SU-DHL-6 (cell line): ENCODE measurements at regions not wholly inside any gene's neighbourhood (a gene's known extent, or its start where the extent isn't known, plus 50 kb on each side); places are given as distances from the start of the nearest gene placed in this dataset.
"Not testable (repeated sequence)": the region's sequence is repeated elsewhere in the genome, so short reads cannot be mapped to it uniquely, and the experiment has no call there.

Source experiments
- H2AFZ ChIP-seq: fragments of 200-600 bp; sonication (generic); 2 replicates; pipeline ENCODE4 v1.6.1; 2014; ENCODE audit warnings: low read depth, mild to moderate bottlenecking, moderate library complexity, mixed read lengths, antibody characterized with exemption, low read length; ENCODE audit not compliant: severe bottlenecking
- H3F3A ChIP-seq: fragments of 200-600 bp; shearing (Covaris generic); 2 replicates; pipeline ENCODE4 v1.6.0; 2016; ENCODE audit warnings: antibody characterized with exemption, mild to moderate bottlenecking; ENCODE audit not compliant: insufficient read depth
- H3K27ac ChIP-seq: fragments of 200-600 bp; sonication (generic); 2 replicates; pipeline ENCODE4 v1.5.1; 2016; ENCODE audit warnings: low read depth, mild to moderate bottlenecking, low read length, moderate library complexity, mixed read lengths
- H3K27me3 ChIP-seq: fragments of 200-600 bp; sonication (generic), shearing (Covaris generic); 2 replicates; pipeline ENCODE4 v1.6.0; 2014; ENCODE audit warnings: mild to moderate bottlenecking, low read length
- H3K36me3 ChIP-seq: fragments of 200-600 bp; sonication (generic); 2 replicates; pipeline ENCODE4 v1.6.1; 2014; ENCODE audit warnings: mild to moderate bottlenecking, low read length, mixed read lengths
- H3K4me2 ChIP-seq: fragments of 300-600, 200-600 bp; shearing (Covaris generic), sonication (generic); 2 replicates; pipeline ENCODE4 v1.6.0; 2014; ENCODE audit warnings: low read length, low read depth, mild to moderate bottlenecking; ENCODE audit not compliant: poor library complexity, severe bottlenecking
- H3K4me3 ChIP-seq: fragments of 200-600 bp; sonication (generic); 2 replicates; pipeline ENCODE4 v1.5.1; 2014; ENCODE audit warnings: antibody characterized with exemption, low read length, mild to moderate bottlenecking, mixed read lengths; ENCODE audit not compliant: insufficient read depth, poor library complexity, severe bottlenecking
- H3K79me2 ChIP-seq: fragments of 200-600 bp; sonication (generic); 2 replicates; pipeline ENCODE4 v1.6.1; 2014; ENCODE audit warnings: mild to moderate bottlenecking, low read length, moderate library complexity; ENCODE audit not compliant: insufficient read depth
- H3K9ac ChIP-seq: fragments of 200-600 bp; sonication (generic); 2 replicates; pipeline ENCODE4 v1.7.0; 2014; ENCODE audit warnings: mild to moderate bottlenecking, low read length
- H3K9me2 ChIP-seq: fragments of 200-600 bp; sonication (generic); replicated peaks from 2 replicates; pipeline ENCODE4 v1.6.1; 2014; ENCODE audit warnings: low read length; ENCODE audit not compliant: insufficient read depth
- H3K9me3 ChIP-seq: fragments of 200-600 bp; sonication (generic); 2 replicates; pipeline ENCODE4 v1.6.1; 2014; ENCODE audit warnings: low read length, mixed read lengths; ENCODE audit not compliant: insufficient read depth
- H4K20me1 ChIP-seq: fragments of 200-600 bp; sonication (generic); 2 replicates; pipeline ENCODE4 v1.6.1; 2014; ENCODE audit warnings: low read depth, mild to moderate bottlenecking, antibody characterized with exemption, low read length, moderate library complexity, mixed read lengths
- EZH2phosphoT487 ChIP-seq: fragments of 200-600 bp; sonication (generic), shearing (Covaris generic); conservative IDR thresholded peaks from 2 replicates; pipeline ENCODE4 v1.6.1; 2018; ENCODE audit warnings: mild to moderate bottlenecking, antibody characterized with exemption, low read length, moderate library complexity, mixed read lengths
- TF ChIP-seq, protein P1 (sequence below): fragments of 200-600 bp; sonication (generic); IDR thresholded peaks from one replicate; pipeline ENCODE4 v1.5.1; 2017; ENCODE audit warnings: antibody characterized with exemption, mild to moderate bottlenecking, low read length, moderate library complexity; ENCODE audit not compliant: insufficient read depth, poor library complexity, severe bottlenecking

DNA sequence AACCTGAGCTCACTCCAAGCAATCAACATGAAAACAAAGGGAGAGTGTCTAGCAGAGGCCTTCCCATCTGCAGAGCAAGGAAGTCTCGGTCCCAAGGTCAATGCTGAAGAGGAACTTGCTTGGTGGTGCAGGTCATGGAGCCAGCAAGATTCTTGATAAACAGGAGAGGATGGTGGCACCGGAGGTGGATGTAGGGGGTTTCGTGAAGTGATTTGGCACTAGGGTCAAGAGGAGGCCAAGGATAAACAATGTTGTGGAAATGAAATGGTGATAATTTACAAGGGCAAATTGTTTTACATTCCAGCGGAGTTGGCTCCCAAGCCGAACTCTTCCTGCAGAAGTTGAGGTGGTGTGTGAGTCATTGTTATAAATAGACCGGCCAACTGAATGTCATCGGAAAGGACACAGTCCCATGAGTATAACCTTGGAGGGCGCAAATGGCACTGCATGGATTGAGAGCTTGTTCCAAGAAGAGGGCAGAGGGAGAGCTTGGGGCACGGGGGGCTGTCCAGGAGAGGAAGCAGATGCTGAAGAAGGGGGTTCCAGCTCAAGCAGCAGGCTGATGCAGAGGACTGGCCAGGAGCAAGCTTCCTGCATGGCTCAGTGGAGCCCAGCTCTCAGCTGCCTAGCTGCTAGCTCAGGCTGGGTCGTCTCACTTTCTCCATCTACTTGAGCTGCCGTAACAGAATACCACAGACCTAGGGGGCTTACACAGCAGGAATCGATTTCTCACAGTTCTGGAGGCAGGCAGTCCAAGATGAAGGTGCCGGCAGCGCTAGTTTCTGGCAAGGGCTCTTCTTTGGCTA, 136.6 kb downstream of the COPRS start:
- Histone ChIP-seq H3K9ac (no peak overlapping the region), H3K9me2 (no peaks in the 10 kb centered on the region), H3K4me2 (no peak overlapping the region), H2AFZ (no peak overlapping the region), H3K36me3 (no peaks in the 10 kb centered on the region), H3K4me3 (no peak overlapping the region), H3K27me3 (no peaks in the 10 kb centered on the region), H3K9me3 (no peaks in the 10 kb centered on the region), H3F3A (no peaks in the 10 kb centered on the region), H4K20me1 (no peaks in the 10 kb centered on the region), H3K27ac (no peak overlapping the region), H3K79me2 (no peaks in the 10 kb centered on the region)
- TF ChIP-seq, protein P1, sequence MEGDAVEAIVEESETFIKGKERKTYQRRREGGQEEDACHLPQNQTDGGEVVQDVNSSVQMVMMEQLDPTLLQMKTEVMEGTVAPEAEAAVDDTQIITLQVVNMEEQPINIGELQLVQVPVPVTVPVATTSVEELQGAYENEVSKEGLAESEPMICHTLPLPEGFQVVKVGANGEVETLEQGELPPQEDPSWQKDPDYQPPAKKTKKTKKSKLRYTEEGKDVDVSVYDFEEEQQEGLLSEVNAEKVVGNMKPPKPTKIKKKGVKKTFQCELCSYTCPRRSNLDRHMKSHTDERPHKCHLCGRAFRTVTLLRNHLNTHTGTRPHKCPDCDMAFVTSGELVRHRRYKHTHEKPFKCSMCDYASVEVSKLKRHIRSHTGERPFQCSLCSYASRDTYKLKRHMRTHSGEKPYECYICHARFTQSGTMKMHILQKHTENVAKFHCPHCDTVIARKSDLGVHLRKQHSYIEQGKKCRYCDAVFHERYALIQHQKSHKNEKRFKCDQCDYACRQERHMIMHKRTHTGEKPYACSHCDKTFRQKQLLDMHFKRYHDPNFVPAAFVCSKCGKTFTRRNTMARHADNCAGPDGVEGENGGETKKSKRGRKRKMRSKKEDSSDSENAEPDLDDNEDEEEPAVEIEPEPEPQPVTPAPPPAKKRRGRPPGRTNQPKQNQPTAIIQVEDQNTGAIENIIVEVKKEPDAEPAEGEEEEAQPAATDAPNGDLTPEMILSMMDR: no peak
- TF ChIP-seq EZH2phosphoT487: no peak

DNA sequence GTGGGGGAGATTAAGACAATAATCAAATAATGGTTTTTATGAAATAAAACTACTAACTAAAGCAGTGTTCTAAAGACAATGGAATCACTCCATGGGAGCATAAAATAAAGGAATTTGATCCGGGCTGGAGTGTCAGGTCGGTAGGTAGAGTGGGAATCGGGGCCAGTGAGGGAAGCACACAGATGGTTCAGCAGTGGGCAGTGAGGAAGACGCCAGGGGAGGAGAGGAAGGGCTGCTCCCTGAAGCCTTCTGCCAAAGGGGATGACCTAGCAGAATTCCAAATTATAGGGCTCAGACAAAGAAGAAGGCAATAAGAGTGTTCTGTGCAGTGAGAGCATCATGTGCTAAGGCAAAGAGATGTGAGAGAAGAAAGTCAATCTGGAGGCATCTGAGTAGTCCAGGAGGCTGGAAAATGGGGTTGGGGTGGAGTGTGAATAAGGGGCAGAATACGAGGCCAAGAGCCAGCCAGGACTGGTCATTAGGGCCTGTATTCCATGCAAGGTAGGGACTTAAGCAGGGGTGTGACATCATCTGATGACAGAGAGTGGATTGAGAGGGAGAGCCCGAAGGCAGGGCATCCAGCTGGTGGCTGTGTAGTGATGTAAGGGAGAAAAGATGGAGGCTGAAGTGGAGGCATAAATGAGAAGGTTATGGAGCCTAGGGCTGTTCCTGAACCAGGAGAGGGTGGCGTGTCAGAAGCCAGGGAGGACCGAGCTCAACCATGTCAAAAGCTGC, 137.6 kb downstream of the COPRS start:
- Histone ChIP-seq H3K36me3 (no peaks in the 10 kb centered on the region), H4K20me1 (no peaks in the 10 kb centered on the region), H3K9ac (no peak overlapping the region), H3K4me2 (no peak overlapping the region), H3K9me2 (no peaks in the 10 kb centered on the region), H3F3A (no peaks in the 10 kb centered on the region), H2AFZ (no peak overlapping the region), H3K27ac (no peak overlapping the region), H3K9me3 (no peaks in the 10 kb centered on the region), H3K4me3 (no peak overlapping the region), H3K27me3 (no peaks in the 10 kb centered on the region), H3K79me2 (no peaks in the 10 kb centered on the region)
- TF ChIP-seq EZH2phosphoT487: no peak
- TF ChIP-seq, protein P1: no peak

DNA sequence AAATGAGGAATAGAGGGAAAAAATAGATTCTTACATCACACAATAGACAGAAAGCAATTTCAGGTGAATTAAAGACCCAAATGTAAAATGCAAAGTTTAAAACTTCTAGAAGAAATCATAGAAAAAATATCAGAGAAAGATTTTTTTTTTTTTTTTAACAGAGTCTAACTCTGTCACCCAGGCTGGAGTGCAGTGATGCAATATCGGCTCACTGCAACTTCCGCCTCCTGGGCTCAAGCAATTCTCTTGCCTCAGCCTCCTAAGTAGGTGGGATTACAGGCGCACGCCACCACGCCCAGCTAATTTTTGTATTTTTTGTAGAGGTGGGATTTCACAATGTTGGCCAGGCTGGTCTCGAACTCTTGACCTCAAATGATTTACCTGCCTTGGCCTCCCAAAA, 141.8 kb downstream of the COPRS start:
- H3K4me3 ChIP-seq, H3K36me3 ChIP-seq, H3K9me2 ChIP-seq, H3K79me2 ChIP-seq, H3K27me3 ChIP-seq, H3K27ac ChIP-seq, H4K20me1 ChIP-seq, H3K9me3 ChIP-seq, H3F3A ChIP-seq, H3K9ac ChIP-seq, H2AFZ ChIP-seq, H3K4me2 ChIP-seq: not testable (repeated sequence)

DNA sequence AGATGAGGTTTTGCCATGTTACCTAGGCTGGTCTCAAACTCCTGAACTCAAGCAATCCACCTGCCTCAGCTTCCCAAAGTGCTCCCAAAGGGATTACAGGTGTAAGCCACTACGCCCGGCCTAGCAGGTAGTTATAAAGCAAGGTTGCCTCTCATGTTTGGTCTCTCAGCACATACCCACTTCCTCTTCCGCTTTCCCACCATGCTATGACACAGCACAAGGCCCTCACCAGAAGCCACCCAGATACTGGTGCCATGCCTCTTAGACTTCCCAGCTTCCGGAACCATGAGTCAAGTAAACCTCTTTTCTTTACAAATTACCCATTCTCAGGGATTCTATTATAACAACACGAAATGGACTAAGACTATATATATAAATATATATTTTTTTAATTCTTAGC, 143.6 kb downstream of the COPRS start:
- TF ChIP-seq, protein P1: no peak
- TF ChIP-seq EZH2phosphoT487: no peak
- no peak overlapping the region for H3K9ac ChIP-seq
- peak overlapping the region; percentile 3 for H3K4me2 ChIP-seq
- no peaks in the 10 kb centered on the region for H4K20me1 ChIP-seq
- H3K27me3 ChIP-seq: no peaks in the 10 kb centered on the region
- H3K79me2 ChIP-seq: no peaks in the 10 kb centered on the region
- no peaks in the 10 kb centered on the region for H3K9me3 ChIP-seq
- no peak overlapping the region for H3K4me3 ChIP-seq
- H3F3A ChIP-seq: no peaks in the 10 kb centered on the region
- no peaks in the 10 kb centered on the region for H3K36me3 ChIP-seq
- H2AFZ ChIP-seq: peak overlapping the region; percentile 97
- H3K27ac ChIP-seq: no peak overlapping the region
- no peaks in the 10 kb centered on the region for H3K9me2 ChIP-seq
